ENCODE measurements at regions not wholly inside any gene's neighbourhood (a gene's known extent, or its start where the extent isn't known, plus 50 kb on each side); places are given as distances from the start of the nearest gene placed in this dataset.
"Not testable (repeated sequence)": the region's sequence is repeated elsewhere in the genome, so short reads cannot be mapped to it uniquely, and the experiment has no call there.

DNA sequence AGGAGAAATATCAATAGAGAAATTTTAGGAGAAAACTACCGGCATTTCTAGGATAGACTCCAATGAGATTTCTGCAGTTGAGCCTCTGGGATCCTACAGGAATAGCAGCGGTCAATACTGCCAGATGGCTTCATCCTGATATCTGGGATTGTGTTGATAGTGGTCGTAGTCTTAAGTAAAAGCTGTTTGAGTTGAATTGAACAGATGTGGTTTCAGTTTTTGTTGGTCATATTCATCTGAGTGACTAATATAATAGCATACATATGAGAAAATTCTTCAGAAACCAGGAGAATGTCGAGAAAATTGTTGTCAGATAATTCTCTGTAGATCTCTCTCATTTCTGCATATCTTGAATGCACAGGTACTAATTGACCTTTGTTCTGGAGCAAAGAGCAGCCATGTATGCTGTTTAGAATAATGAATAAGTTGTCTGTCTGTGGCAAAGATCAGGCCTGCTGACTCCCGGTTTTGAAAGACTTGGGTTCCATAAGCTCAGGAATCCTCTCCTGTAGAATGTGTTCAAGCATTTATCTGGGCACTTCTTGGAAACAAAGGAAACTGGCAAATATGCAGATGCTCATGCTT, 288.1 kb downstream of the TMX3 start:
- DNase-seq, result no peak

DNA sequence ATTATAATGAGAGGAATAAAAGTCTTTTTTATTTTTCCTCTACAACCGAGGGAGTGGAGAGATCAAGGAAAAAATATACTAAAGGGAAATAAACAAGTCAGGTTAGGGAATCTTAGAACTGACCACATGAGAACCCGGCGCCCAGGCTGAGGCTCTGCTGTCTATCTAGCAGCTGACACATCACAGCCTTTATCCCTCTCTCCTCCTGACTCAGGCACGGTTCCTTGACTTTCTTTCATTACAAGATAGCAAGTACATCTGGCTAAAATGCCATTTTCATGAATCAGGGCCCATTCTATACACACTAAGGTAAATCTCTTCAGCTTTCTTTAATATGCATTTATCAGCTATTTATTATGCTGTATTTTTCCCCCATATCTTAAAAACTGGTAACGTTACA, 296.0 kb downstream of the TMX3 start:
- DNase-seq, result no peak

DNA sequence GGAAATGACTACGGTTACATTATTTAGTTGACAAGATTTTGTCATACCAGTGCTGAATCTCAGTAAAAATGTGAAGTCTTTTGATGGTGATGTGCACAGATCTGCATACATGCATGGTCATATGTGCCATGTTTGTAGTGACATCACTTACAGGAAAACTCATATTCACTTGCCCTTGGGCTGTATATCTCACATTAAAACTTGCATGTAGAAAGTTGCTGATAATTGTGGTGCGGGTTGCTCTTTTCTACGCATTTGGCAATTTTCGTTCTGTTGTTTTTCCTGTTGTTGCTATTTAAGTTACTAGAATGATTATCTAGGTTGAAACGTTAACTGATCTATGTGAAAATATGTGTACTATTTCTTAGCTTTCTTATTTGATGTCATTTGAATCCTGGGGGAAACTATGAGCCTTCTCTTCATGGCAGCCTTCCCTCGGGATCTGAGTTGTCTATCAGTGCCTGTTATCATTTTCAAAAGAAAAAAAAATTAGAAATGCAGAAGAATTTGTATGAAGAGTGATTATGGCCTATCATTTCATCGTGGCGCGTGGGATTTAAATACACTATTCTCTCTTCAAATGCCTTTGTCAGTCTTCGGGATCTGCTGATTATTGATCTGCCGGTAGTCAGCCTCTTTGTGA, 296.6 kb downstream of the TMX3 start:
- no peak for DNase-seq

DNA sequence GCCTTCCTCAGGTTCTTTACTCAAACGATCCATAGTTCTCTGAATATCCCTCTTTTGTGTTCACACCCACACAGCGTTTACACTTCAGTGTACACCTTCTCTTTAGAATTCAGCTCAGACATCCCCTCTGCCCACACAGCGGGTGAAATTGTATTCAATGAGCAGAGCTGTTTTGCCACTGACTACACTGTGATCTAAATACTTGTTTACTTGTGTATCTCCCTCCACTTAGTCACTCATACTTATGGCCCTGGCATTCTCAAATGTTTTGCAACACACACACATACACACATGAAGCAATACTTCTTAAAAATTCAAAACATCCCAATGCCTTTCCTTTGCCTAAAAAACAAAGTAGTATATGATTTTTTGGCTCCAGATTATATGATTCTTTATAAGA, 297.1 kb downstream of the TMX3 start:
- DNase-seq, result no peak

DNA sequence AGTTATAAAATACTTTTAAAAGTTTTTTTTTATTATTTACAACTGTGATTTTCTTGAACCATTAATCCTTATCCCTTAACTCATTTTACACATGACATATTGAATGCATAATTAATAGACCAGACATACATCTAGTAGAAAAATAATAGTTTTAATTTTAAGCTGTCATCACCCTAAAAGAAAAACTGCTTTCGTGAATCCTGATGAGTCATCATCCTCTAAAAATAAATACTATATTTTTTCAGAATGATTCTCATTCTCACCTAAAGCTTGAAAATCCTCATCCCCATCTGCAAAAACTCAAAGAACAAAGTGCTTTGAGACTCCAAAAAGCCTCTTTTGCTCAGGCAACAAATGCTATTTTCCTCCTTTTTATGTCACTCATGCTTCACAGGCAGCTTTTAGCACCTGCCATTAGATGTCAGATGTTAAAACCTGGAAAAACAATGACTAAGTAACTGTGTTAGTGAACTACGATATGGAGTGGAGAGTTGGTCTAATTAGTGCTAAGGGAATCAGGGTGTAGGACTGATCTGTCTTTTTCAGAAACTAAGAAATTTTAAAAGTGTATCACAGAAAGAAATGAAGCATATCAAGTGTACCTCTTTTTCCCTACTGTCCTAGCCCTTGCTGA, 297.6 kb downstream of the TMX3 start:
- peak; percentile 63 for DNase-seq

DNA sequence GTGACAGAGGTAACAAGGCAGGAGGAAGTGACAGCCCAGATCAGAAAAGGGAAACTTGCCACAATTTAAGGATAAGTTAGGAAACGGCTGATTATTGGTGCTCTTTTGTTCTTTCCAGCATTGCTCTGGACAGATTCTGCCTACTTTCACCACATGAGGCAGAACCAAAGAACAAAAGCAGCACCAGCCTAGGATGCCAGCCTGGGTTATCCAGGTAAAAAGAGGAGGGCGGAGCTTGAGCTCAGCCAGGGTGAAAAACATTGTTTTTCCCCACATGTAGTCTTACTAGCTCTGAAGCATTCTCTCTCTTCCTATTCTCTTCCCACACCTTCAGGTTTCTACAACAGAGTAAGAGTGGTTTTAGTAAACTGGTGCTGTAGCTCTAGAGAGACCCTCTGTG, 300.5 kb downstream of the TMX3 start:
- DNase-seq, result no peak

DNA sequence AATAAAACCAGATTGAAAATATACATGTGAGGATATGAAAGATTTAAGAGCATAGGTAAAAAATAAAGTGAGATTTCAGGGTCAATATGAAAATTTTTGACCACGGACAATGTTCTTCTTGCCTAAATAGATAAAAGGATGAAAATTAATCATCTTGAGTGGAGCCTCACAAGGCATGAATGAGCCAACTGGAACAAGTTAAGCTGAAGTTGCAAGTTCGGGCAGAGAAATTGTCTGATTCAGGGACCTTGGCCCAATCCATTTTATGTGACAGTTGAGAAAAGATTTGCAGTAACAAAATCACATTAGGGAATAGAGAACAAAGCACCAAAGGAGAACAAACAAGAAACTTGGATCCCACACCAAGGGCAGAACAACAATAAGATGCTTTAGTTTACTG, 305.3 kb downstream of the TMX3 start:
- DNase-seq, result no peak

DNA sequence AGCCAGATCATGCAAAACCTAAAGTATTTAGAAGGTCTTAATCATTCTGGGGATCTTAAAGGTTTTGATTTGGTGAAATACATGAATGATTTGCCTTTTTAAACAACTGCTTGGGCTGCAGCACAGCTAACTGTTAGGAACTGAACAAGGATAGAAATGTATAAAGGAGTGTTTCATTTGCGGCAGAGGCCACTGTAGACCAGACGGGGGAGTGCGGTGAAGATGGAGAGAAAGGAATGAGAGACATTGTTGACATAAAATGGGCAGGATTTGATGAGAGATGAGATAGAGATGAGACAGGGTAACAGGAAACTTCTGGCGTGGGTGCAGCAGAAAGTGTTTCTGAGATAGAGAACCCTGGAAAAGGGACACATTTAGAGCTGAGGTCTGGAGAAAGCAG, 308.1 kb downstream of the TMX3 start:
- DNase-seq, result no peak

DNA sequence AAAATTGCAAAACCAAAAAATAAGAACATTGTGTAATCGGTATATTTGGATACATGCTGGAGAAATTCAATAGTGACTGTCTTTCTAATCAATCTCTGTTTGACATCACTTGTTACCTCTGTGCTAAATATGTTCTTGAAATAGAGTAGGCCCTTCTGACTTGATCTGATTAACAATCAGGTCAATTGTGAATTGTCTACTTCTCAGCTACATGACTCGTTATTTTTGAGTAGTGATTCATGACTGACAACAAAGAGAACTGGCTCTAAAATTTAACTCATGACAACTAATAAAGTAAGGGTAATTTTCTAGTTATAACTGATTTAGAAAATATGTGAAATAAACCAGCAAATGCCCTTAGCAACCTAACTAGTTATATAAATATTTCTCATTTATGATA, 312.1 kb downstream of the TMX3 start:
- no peak for DNase-seq

DNA sequence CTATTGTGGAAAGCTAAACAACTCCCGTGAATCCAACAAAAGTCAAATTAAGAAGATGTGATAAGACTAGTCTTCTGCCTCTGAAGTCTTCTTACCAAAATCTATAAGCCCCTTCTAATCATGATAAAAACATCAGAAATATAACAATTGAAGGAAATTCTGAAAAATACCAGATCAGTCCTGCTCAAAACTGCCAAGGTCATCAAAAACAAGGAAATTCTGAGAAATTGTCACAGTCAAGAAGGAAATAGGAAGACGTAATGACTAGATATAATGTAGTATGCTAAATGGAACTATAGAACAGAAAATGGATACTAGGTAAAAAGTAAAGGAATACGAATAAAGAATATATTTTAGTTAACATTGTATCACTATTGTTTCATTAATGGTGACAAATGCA, 314.0 kb downstream of the TMX3 start:
- no peak for DNase-seq

DNA sequence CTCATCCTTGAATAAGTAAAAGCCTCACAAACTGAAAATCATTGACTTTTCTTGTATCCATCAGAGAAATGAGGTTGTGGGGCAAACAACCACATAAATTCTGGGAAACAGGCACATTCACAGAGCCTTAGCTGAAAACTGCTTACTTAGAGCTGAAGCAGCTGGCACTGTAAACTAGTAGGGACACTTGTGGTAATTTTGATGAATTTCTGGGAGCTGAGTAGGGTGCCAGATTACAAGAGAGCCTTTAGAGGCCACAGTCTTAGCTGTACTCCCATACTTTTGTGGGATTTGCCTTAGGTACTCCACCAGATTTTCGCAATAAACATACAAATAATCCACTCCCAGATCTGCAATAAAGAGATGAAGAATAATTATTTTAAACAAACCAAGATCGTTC, 315.2 kb downstream of the TMX3 start:
- no peak for DNase-seq

DNA sequence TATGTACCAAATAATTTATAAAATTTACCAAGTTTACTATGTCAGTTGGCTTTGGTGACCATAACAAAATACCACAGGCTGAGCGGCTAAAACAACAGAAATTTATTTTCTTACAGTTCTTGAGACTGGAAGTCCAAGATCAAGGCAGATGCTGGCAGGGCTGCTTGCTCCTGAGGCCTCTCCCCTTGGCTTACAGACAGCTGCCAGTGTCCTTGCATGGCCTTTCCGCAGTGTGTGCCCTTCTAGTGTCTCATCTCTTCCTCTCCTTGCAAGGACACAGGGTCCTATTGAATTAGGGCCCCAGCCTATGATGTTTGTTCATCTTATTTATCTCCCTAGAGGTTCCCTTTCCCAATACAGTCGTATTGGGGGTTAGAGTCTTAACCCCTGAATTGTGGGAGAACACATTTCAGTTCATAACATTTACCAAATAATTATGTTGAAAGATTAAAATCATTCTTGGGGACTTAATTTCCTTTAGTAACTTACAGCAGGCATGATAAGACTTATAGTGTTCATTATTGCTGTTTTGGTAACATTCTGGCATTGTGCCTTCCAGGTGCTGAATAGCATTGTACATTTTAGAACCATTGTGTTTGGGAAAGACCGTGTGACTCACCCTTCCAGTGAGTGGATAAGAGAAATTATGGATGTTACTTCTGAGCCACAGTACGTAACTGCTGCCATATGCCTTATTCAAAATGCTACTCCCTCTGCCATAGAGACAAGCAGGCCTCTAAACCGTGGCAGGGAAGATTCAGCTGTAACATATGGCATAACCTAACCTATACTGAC, 317.5 kb downstream of the TMX3 start:
- no peak for DNase-seq

DNA sequence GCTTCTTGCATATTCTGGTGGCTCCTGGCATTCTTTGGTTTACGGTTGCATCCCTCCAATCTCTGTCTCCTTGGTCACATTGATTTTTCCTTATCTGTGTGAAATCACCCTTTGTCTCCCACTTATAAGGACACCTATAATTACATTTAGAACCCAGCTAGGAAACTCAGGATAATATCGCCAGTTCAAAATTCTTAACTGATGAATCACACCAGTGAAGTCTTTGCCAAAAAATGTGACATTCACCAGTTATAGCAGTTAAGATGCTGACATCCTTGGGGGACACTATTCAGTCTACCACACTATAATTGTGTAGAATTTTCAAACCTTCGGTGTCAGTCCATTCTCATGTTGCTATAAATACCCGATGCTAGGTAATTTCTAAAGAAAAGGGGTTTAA, 320.2 kb downstream of the TMX3 start:
- no peak for DNase-seq

DNA sequence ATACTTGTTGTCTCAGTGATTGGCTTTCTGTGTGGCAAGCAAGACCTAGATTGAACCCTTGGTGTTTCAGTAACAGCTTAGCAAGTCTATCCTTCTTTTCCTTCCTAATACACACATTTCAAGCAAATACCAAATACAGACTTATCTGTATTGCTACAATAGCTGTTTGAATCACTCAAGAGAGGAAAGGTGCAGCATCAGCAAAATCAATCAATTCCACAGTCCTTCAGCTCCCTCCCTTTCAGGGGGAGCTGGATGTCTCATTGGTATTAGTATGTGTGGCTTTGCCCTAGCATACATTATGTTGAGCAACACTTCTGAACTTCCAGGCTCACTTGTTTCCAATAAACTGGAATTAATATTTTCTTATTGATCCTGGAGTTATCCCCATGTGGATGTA, 323.1 kb downstream of the TMX3 start:
- DNase-seq, result no peak

DNA sequence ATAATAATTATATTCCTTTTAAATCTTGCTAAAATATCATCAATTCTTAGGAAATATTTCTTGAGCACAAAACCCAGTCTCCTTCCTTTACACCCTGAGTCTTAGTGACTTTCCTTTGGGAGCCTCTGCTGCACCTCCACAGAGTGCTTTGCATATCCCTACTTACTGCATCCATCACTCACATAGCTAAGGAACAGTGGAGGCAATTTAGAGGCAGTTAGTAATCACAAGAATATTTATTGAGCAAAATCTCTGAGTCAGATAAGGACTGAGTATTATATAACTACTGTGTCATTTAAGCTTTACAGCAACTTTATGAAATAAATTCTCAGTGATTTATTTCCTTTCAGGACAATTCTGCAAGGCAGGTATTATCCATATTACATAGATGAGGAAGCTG, 327.7 kb downstream of the TMX3 start:
- DNase-seq, result no peak

DNA sequence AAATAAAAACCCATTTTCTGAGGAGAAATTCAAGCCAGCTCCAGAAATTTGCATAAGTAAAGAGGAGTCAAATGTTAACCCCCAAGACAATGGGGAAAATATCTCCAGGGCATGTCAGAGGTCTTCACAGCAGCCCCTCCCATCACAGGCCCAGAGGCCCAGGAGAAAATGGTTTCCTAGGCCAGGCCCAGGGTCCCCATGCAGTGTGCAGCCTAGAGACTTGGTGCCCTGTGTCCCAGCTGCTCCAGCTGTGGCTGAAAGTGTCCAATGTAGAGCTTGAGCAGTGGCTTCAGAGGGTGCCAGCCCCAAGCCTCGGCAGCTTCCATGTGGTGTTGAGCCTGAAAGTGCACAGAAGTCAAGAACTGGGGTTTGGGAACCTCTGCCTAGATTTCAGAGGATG, 330.9 kb downstream of the TMX3 start:
- not testable (repeated sequence) for DNase-seq

DNA sequence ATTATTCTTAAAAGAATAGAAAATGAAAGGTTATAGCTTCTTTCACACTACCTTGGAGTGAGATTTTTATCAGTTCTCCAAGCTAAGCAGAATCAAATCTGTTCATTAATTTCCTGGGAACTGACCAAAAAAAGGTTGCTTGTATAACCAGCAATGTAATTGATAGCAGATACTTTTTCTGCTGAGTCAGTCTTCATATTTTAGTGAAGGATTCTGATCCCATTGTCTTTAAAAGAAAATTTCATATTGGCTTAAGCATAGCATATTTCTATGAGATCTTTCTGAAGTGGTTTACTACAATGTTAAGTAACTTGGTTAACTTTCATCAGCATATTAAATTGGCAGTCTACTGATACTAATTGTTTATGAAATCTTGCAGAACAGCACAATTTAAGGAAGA, 338.0 kb downstream of the TMX3 start:
- DNase-seq, result no peak

DNA sequence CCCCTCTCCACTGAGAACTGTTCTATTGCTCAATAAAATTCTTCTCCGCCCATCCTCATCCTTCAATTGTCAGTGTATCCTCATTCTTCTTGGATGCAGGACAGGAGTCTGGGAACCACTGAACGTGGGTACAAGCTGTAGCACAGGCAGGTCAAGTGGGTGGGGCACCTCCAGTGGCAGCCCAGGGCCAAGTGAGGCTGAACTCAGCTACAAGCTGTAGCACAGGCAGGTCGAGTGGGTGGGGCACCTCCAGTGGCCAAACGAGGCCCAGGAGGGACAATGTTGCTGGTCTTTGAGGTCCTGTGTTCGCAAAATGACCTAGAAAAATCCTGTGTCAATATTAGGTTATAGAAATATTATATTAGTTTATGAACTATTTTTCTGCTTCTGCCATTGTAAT, 352.0 kb downstream of the TMX3 start:
- no peak for DNase-seq

DNA sequence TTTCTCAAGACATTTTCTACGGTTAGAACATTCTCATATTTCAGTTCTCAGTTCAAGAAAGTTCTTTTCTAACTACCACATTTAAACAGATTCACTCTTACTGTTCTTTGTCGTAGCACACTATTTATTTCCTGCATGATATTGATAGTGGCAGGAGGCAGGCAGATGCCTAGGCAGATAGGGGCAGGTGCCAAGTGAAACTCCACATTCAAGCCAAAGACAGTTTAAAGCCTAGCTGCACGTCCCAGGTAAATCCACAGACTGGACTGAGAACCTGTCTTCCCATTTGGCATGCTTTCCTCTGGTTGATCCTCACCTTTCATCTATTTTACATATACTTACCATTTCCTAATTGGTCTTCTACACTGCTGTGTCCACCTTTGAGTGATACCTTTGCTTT, 359.3 kb downstream of the TMX3 start:
- no peak for DNase-seq

DNA sequence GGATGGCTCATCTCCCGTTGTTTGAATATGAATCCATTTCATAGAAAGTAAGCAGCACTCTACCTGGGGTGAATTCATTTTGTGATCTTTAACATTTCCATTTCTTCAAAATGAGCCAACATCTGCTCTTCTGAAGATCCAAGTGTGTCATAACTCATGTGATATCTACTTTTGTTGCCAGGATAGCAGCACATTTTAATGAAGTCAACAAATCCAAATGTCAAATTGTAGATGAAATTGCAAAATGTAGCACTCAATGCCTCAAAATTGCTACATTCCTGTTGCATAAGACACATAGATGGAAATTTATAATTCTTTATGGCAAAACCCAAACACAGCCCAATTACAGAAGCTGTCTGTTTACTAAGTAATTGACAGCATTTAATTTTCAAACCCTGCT, 360.7 kb downstream of the TMX3 start:
- DNase-seq, result no peak

DNA sequence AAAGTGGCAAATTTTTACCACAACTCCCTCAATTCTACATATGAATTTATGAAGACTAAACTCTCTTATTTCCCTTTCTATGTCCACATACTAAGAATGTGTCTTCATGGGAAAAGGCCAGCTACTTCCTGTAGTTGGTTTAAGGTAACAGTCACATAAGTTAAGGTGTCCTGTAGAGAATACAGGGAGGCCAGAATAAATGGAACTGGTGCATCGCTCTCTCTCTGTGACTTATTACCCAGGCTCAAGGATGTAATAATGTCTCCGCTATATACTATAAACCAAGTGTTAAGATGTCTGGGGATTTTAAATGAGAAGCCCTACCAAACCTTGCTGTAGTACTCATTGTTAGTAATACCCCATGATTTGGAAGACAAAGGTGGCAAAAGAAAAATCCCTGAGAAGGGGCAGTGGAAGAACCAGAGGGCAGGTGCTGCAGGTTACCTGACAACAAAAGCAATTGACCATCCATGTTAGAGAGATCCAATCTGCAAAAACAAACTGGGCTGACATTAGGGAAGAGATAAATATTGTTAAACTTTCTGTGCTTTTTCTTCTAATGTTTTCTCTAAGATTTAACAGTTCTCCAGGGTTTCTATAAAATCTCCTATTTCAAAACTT, 372.8 kb downstream of the TMX3 start:
- no peak for DNase-seq

DNA sequence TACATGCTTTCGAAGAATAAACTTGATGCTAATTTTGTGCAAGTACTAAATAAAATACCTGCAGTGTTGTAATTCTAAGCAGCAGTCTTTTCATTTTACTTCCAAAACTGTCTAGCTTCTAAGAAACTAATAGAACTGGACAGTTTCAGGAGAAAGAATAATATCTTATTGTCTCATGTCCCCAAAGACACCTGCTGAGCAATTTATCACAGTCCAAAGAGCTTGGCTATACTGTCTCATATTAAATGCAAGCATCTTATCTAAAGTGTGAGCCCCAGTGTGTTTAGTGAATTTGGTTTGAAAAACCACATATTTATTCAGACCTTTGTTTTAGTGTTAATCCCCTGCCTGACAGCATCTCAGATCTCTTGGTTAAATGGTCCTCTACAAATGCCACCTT, 374.3 kb downstream of the TMX3 start:
- DNase-seq, result no peak

DNA sequence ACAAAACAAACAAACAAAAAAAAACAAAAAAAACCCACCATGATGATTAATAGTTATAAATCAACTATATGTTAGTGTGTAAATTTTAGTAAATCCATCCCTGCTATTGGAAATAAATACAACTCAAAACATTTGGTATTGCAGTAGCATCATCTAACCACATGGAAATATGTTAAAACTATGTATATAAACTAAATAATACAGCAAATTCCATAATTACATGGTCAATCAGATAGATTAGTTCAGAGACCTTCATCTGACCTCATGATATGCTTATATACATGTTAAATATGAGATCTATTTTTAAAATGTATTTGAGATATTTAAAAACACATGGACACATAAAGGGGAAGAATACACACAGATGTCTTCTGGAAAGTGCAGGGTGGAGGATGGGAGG, 384.2 kb downstream of the TMX3 start:
- no peak for DNase-seq

DNA sequence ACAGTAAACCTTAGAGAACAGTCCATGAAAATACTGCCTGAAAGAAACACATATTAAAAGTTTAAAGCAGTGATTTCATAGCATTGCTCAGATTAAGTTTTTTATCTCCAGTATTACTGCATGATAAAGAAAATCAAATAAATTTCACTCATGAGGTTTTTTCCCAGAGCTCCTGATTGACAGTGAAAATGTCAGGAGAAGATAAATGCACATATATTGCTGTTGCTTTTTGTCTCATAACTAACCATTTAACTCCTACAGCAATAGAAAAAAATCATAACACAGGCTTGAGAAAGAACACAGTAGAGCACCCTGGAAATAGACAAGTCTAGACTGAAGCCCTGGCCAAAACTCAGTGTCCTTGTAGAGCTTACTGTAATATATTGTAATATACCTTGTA, 391.0 kb downstream of the TMX3 start:
- no peak for DNase-seq
